Parathyroid adenoma (tissue), 2 donors: ENCODE measurements at regions not wholly inside any gene's neighbourhood (a gene's known extent, or its start where the extent isn't known, plus 50 kb on each side); places are given as distances from the start of the nearest gene placed in this dataset.

Experiments
- H2AFZ ChIP-seq: fragments of 300-600 bp; sonication (generic); one replicate; pipeline ENCODE4 v1.7.0; 2017; ENCODE audit warnings: antibody characterized with exemption, mild to moderate bottlenecking
- H3K27ac ChIP-seq: fragments of 300-600 bp; sonication (generic); one replicate; pipeline ENCODE4 v1.7.0; 2017
- H3K27me3 ChIP-seq: fragments of 300-600 bp; sonication (generic); one replicate; pipeline ENCODE4 v1.7.0; 2017; ENCODE audit warnings: low read length; ENCODE audit not compliant: control insufficient read depth, insufficient read depth
- H3K36me3 ChIP-seq: fragments of 300-600 bp; sonication (generic); one replicate; pipeline ENCODE4 v1.7.0; 2017; ENCODE audit warnings: low read length; ENCODE audit not compliant: control insufficient read depth, insufficient read depth
- H3K4me1 ChIP-seq: fragments of 300-600 bp; sonication (generic); one replicate; pipeline ENCODE4 v1.7.0; 2017; ENCODE audit warnings: control low read depth
- H3K4me2 ChIP-seq: fragments of 300-600 bp; sonication (generic); one replicate; pipeline ENCODE4 v1.7.0; 2017; ENCODE audit warnings: low read length
- H3K4me3 ChIP-seq: fragments of 300-600 bp; sonication (generic); one replicate; pipeline ENCODE4 v1.7.0; 2017; ENCODE audit warnings: low read depth, low read length
- H3K79me2 ChIP-seq: fragments of 300-600 bp; sonication (generic); one replicate; pipeline ENCODE4 v1.7.0; 2017; ENCODE audit warnings: control low read depth
- H3K9ac ChIP-seq: fragments of 300-600 bp; sonication (generic); one replicate; pipeline ENCODE4 v1.7.0; 2017; ENCODE audit warnings: mild to moderate bottlenecking
- H3K9me3 ChIP-seq: fragments of 300-600 bp; sonication (generic); one replicate; pipeline ENCODE4 v1.7.0; 2017; ENCODE audit warnings: low read length; ENCODE audit not compliant: control insufficient read depth
- CTCF ChIP-seq: fragments of 300-600 bp; sonication (generic); IDR thresholded peaks from one replicate; pipeline ENCODE4 v1.7.0; 2017; ENCODE audit warnings: antibody characterized with exemption, mild to moderate bottlenecking
- donor health status: primary hyperparathyroidism.

- H3K4me1 ChIP-seq = no peaks in the 10 kb centered on the region
- H3K27ac ChIP-seq = no peak overlapping the region
- no peaks in the 10 kb centered on the region for H3K79me2 ChIP-seq
- TF ChIP-seq CTCF = no peak
- no peak overlapping the region for H3K4me3 ChIP-seq
- no peak overlapping the region for H3K9ac ChIP-seq
- no peaks in the 10 kb centered on the region for H3K9me3 ChIP-seq
- no peaks in the 10 kb centered on the region for H3K36me3 ChIP-seq
- no peak overlapping the region for H3K4me2 ChIP-seq
- H3K27me3 ChIP-seq = no peaks in the 10 kb centered on the region
- no peak overlapping the region for H2AFZ ChIP-seq
Observed at GRCh38 chr12:25376985-25377384, 126.3 kb upstream of the KRAS start.

GRCh38 chr12:25376407-25376806 lies 125.7 kb upstream of the KRAS start:
- H3K4me3 ChIP-seq = no peak overlapping the region
- H3K9ac ChIP-seq = no peak overlapping the region
- H3K36me3 ChIP-seq = no peaks in the 10 kb centered on the region
- H3K27me3 ChIP-seq = no peaks in the 10 kb centered on the region
- no peaks in the 10 kb centered on the region for H3K9me3 ChIP-seq
- no peaks in the 10 kb centered on the region for H3K4me1 ChIP-seq
- H3K79me2 ChIP-seq = no peaks in the 10 kb centered on the region
- TF ChIP-seq CTCF = no peak
- H3K27ac ChIP-seq = no peak overlapping the region
- no peak overlapping the region for H2AFZ ChIP-seq
- no peak overlapping the region for H3K4me2 ChIP-seq

GRCh38 chr12:25372969-25373817 lies 122.5 kb upstream of the KRAS start:
- Histone ChIP-seq H2AFZ (peak overlapping the region; percentile 20), H3K4me2 (no peak overlapping the region), H3K27ac (no peak overlapping the region), H3K9ac (no peak overlapping the region), H3K79me2 (no peaks in the 10 kb centered on the region), H3K27me3 (no peaks in the 10 kb centered on the region), H3K4me3 (no peak overlapping the region), H3K36me3 (no peaks in the 10 kb centered on the region), H3K9me3 (no peaks in the 10 kb centered on the region), H3K4me1 (no peaks in the 10 kb centered on the region)
- no peak for TF ChIP-seq CTCF

GRCh38 chr12:25372002-25372401 lies 121.3 kb upstream of the KRAS start:
- Histone ChIP-seq H2AFZ (no peak overlapping the region), H3K27me3 (no peaks in the 10 kb centered on the region), H3K4me1 (no peaks in the 10 kb centered on the region), H3K27ac (no peak overlapping the region), H3K4me3 (no peak overlapping the region), H3K4me2 (no peak overlapping the region), H3K9me3 (no peaks in the 10 kb centered on the region), H3K36me3 (no peaks in the 10 kb centered on the region), H3K9ac (no peak overlapping the region), H3K79me2 (no peaks in the 10 kb centered on the region)
- no peak for TF ChIP-seq CTCF

- H3K79me2 ChIP-seq = no peaks in the 10 kb centered on the region
- H3K4me2 ChIP-seq = no peak overlapping the region
- no peaks in the 10 kb centered on the region for H3K9me3 ChIP-seq
- no peaks in the 10 kb centered on the region for H3K36me3 ChIP-seq
- no peak overlapping the region for H3K27ac ChIP-seq
- no peak for TF ChIP-seq CTCF
- H3K9ac ChIP-seq = no peak overlapping the region
- no peak overlapping the region for H3K4me3 ChIP-seq
- no peaks in the 10 kb centered on the region for H3K27me3 ChIP-seq
- H3K4me1 ChIP-seq = no peaks in the 10 kb centered on the region
- H2AFZ ChIP-seq = no peak overlapping the region
Observed at GRCh38 chr12:25368557-25368956, 117.8 kb upstream of the KRAS start.
